GM19023 (cell line): ENCODE measurements at regions not wholly inside any gene's neighbourhood (a gene's known extent, or its start where the extent isn't known, plus 50 kb on each side); places are given as distances from the start of the nearest gene placed in this dataset.

Experiments
- ATAC-seq: cut with Tn5 transposase; IDR thresholded peaks from one replicate; pipeline ENCODE4 v1.9.1; 2021; ENCODE audit warnings: mild to moderate bottlenecking, moderate library complexity; ENCODE audit not compliant: unreplicated experiment

- ATAC-seq = no peak
Measured at GRCh38 chr22:48948575-48949170, 879.0 kb downstream of the BRD1 start.

- no peak for ATAC-seq
Measured at GRCh38 chr22:48947636-48948035, 880.0 kb downstream of the BRD1 start.

- ATAC-seq = no peak
Measured at GRCh38 chr22:48945621-48946458, 881.8 kb downstream of the BRD1 start.

GRCh38 chr22:48944751-48945620 lies 882.7 kb downstream of the BRD1 start:
- no peak for ATAC-seq

GRCh38 chr22:48944433-48944750 lies 883.3 kb downstream of the BRD1 start:
- ATAC-seq = no peak

- no peak for ATAC-seq
Measured at GRCh38 chr22:48943567-48944432, 883.9 kb downstream of the BRD1 start.

GRCh38 chr22:48942698-48943566 lies 884.7 kb downstream of the BRD1 start:
- no peak for ATAC-seq

GRCh38 chr22:48941903-48942575 lies 885.6 kb downstream of the BRD1 start:
- no peak for ATAC-seq

GRCh38 chr22:48941033-48941902 lies 886.4 kb downstream of the BRD1 start:
- ATAC-seq = no peak

GRCh38 chr22:48940266-48941032 lies 887.2 kb downstream of the BRD1 start:
- ATAC-seq = no peak

GRCh38 chr22:48939441-48940265 lies 888.0 kb downstream of the BRD1 start:
- ATAC-seq = no peak

GRCh38 chr22:48938741-48939140 lies 888.9 kb downstream of the BRD1 start:
- no peak for ATAC-seq

- ATAC-seq = no peak
Measured at GRCh38 chr22:48937032-48937639, 890.5 kb downstream of the BRD1 start.

- no peak for ATAC-seq
Measured at GRCh38 chr22:48936391-48936790, 891.3 kb downstream of the BRD1 start.

GRCh38 chr22:48934446-48934845 lies 893.2 kb downstream of the BRD1 start:
- no peak for ATAC-seq

GRCh38 chr22:48931452-48931851 lies 896.2 kb downstream of the BRD1 start:
- ATAC-seq = no peak
